Pancreas (tissue), 10 donors: ENCODE measurements at regions not wholly inside any gene's neighbourhood (a gene's known extent, or its start where the extent isn't known, plus 50 kb on each side); places are given as distances from the start of the nearest gene placed in this dataset.

Source experiments
- ATAC-seq, 4 donors: fragments of 200-7000 bp; cut with Tn5 transposase; one replicate each; pipeline versions ENCODE4 v1.8.0 to v1.9.1; 2020; ENCODE audit warnings: mild to moderate bottlenecking in 4 of 4, moderate library complexity in 4 of 4
- DNase-seq, 6 donors: peaks; one replicate each; pipeline ENCODE4 v3.0.0-alpha.2; 2020
- FAIRE-seq: peaks from 2 replicates; lab custom pipeline; 2012; peaks lifted over from hg19 to GRCh38; lab: Jason Lieb, UNC
- H3K27ac ChIP-seq, 4 donors: fragments of 200-600 bp; sonication (generic); 1 replicate in 3 of 4; 2 replicates in 1 of 4; pipeline versions ENCODE4 v1.5.0 to v1.8.0; 2020
- H3K27me3 ChIP-seq, 4 donors: fragments of 200-600 bp; one replicate each; pipeline ENCODE4 v1.8.0; 2021
- H3K36me3 ChIP-seq, 3 donors: fragments of 200-600 bp; sonication (generic) in 1 of 3; one replicate each; pipeline versions ENCODE4 v1.5.0 to v1.8.0; 2020 to 2021
- H3K4me1 ChIP-seq, 3 donors: fragments of 200-600 bp; one replicate each; pipeline ENCODE4 v1.8.0; 2021
- H3K4me3 ChIP-seq, 4 donors: fragments of 200-600 bp; sonication (generic) in 2 of 4; one replicate each; pipeline versions ENCODE4 v1.5.0 to v1.8.0; 2020 to 2021
- H3K9me3 ChIP-seq, 4 donors: fragments of 200-600 bp; one replicate each; pipeline ENCODE4 v1.8.0; 2021
- WGBS, 2 donors: extraction: QIAGEN DNeasy Blood & Tissue Kit; methylation state at CpG; one replicate each; pipeline ENCODE4 v1.1.7; 2013; 5-methylcytosine and 5-hydroxymethylcytosine counted together
- intact Hi-C, 3 donors: fragments of 100-400 bp; cut with DNase I; formaldehyde crosslinking; loops; one replicate each; pipeline versions ENCODE4 v1.11.1 to v1.14.2; 2022
- TF ChIP-seq, protein P1 (sequence below), 4 donors: fragments of 200-600 bp; sonication (generic) in 3 of 4; IDR thresholded peaks; one replicate each; pipeline versions ENCODE4 v1.5.0 to v1.8.0; 2021; ENCODE audit warnings: antibody characterized with exemption in 4 of 4
- donor health status: healthy with polysubstance abuse.
- donor health status: DM: no; HTN: no; CAD: no; lungs with moderate emphysema.
- donor health status: DM: no; HTN: no; CAD: no.
- donor health status: control.
- donor health status: control.
- donor health status: Bipolar disorder and iron deficiency.
- donor health status: DM: yes; HTN: yes; CAD: no.
- donor health status: DM: no; HTN: no; CAD: no.
- donor health status: DM: no; HTN: no; CAD: no.
- donor health status: DM: yes; HTN: yes; CAD: no.

DNA sequence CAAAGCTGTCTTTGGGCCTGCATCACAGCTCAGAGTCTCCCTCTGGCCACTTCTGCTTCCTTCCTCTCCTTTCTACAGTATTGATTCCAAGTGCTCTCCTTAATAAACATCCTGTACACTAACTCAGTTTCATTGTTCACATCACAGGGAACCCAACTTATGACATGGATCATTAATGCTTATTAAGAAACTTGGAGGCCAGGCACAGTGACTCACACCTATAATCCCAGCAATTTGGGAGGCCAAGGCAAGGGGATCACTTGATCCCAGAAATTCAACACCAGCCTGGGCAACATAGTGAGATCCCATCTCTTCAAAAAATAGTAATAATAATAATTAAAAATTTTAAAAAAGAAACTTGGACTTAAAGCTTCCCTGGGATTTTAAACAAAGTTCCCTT, 89.2 kb upstream of the EFHC2 start:
- Histone ChIP-seq H3K27me3 (no peaks in the 10 kb centered on the region), H3K36me3 (no peaks in the 10 kb centered on the region), H3K4me1 (no peaks in the 10 kb centered on the region), H3K27ac (no peak overlapping the region), H3K9me3 (no peaks in the 10 kb centered on the region), H3K4me3 (no peak overlapping the region)
- ATAC-seq (no peak), FAIRE-seq (no peak), DNase-seq (no peak)
- intact Hi-C loops = no loop called here
- TF ChIP-seq, protein P1, sequence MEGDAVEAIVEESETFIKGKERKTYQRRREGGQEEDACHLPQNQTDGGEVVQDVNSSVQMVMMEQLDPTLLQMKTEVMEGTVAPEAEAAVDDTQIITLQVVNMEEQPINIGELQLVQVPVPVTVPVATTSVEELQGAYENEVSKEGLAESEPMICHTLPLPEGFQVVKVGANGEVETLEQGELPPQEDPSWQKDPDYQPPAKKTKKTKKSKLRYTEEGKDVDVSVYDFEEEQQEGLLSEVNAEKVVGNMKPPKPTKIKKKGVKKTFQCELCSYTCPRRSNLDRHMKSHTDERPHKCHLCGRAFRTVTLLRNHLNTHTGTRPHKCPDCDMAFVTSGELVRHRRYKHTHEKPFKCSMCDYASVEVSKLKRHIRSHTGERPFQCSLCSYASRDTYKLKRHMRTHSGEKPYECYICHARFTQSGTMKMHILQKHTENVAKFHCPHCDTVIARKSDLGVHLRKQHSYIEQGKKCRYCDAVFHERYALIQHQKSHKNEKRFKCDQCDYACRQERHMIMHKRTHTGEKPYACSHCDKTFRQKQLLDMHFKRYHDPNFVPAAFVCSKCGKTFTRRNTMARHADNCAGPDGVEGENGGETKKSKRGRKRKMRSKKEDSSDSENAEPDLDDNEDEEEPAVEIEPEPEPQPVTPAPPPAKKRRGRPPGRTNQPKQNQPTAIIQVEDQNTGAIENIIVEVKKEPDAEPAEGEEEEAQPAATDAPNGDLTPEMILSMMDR (IDR thresholded peaks at IDR 0.05) = no peak

DNA sequence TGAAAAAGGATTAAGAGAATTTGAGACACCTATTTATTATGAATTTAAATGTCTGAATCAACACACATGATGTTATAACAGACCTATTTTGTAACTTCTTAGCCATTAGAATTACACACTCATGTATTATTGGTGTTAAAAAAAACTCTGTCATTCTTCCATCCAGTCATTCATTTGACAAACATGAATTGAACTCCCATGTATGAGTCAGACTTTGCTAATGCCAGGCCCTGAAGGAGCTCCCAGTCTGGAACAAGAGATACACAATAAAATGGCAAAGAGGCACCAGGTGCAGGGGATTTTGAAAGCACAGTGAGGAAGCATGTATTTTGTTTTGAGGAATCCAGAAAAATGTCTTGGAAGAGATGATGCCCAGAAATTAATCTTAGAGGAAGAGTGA, 87.7 kb upstream of the EFHC2 start:
- Histone ChIP-seq H3K27ac (no peak overlapping the region), H3K9me3 (no peaks in the 10 kb centered on the region), H3K27me3 (peaks cover 0 to 10% (median 0%) of the 10 kb centered on the region in 4 donors), H3K4me1 (no peaks in the 10 kb centered on the region), H3K4me3 (no peak overlapping the region), H3K36me3 (no peaks in the 10 kb centered on the region)
- no peak for DNase-seq
- no peak for ATAC-seq
- TF ChIP-seq, protein P1 (IDR thresholded peaks at IDR 0.05) = no peak
- no peak for FAIRE-seq
- intact Hi-C loops = no loop called here

DNA sequence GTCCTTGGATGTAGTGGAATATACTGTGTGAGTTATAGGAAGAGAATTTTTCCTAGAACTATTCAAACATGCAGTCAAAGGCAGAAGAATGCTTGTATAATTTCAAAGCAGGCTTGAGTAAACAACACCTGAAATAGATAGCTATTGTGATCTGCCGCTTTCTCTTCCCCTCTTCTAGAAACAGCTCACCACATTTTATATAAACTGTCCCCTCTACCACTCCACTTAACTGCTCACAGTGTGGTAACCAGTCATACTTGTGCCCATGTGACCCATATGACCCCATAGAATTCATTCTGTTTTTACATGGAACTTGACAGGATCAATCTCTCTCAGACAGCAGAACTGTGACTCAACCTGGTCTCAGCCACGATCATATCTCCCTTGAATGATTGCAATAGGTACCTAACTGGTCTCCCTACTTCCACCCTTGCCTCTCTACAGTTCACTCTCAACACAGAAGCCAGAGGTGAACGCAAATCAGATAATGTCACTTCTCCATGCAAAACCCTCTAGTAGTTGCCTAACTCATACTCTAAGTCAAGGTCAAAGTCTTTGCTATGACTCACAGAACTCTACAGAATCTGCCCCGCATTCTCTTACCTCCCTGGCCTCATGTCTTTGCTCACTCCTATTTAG, 85.6 kb upstream of the EFHC2 start:
- FAIRE-seq = no peak
- Histone ChIP-seq H3K4me3 (no peak overlapping the region), H3K36me3 (no peaks in the 10 kb centered on the region), H3K27me3 (peaks cover 0 to 10% (median 0%) of the 10 kb centered on the region in 4 donors), H3K9me3 (no peaks in the 10 kb centered on the region), H3K27ac (no peak overlapping the region), H3K4me1 (no peaks in the 10 kb centered on the region)
- ATAC-seq = peak in 2 of 4 donors; percentile 34 to 53
- no peak for DNase-seq
- intact Hi-C loops = no loop called here
- TF ChIP-seq, protein P1 (IDR thresholded peaks at IDR 0.05) = no peak
- WGBS, 2 donors = 49 to 53% methylated on average over 4 of the region's 4 CpGs

DNA sequence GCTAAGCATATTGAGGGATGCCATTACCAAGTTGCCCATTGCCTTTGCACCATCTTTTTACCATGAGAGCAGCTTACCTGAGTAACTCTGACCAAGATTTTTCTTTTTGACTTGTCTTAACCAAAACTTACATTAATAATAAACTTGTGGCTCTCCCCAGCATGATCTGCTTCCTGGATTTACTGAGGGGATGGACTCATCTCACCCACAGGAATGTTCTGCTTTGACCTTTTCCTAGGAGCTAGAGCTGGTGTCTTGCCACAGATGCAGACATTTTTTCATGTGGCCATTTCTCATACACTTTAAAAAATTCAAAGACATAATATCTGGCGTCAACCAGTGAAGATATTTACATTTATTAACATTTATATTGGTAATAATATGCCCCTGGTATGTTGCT, 79.2 kb upstream of the EFHC2 start:
- H3K36me3 ChIP-seq = no peaks in the 10 kb centered on the region
- DNase-seq (no peak), FAIRE-seq (no peak), ATAC-seq (no peak)
- TF ChIP-seq, protein P1 (IDR thresholded peaks at IDR 0.05) = no peak
- no peak overlapping the region for H3K4me3 ChIP-seq
- intact Hi-C loops = no loop called here
- peaks cover 0 to 10% (median 0%) of the 10 kb centered on the region in 4 donors for H3K27me3 ChIP-seq
- H3K9me3 ChIP-seq = no peaks in the 10 kb centered on the region
- WGBS, 2 donors = 42 to 65% methylated on average over 1 of the region's 1 CpG
- no peaks in the 10 kb centered on the region for H3K4me1 ChIP-seq
- H3K27ac ChIP-seq = no peak overlapping the region

DNA sequence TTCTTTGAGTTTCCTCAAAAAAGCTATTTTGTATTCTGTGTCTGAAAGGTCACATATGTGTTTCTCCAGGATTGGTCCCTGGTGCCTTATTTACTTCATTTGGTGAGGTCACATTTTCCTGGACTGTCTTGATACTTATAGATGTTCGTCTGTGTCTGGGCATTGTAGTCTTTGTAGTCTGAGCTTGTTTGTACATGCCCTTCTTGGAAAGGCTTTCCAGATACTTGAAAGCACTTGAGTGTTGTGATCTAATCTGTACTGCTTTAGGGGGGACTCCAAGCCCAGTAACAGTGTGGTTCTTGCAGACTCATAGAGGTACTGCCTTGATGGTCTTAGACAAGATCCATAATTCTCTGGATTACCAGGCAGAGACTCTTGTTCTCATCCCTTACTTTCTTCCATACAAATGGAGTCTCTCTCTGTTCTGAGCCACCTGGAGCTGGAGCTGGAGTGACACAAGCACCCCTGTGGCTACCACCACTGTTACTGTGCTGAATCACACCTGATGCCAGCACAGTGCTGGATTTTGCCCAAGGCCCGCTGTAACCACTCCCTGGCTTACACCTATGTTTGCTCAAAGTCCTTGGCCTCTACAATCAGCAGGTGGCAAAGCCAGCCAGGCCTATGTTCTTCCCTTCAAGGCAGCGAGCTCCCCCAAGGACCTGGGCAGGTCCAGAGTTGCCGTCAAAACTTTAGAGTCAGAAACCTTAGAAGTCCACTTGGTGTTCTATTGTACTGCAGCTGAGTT, 72.3 kb upstream of the EFHC2 start:
- no peaks in the 10 kb centered on the region for H3K9me3 ChIP-seq
- H3K27ac ChIP-seq = no peak overlapping the region
- no peak for FAIRE-seq
- intact Hi-C loops = no loop called here
- no peaks in the 10 kb centered on the region for H3K36me3 ChIP-seq
- no peak overlapping the region for H3K4me3 ChIP-seq
- H3K27me3 ChIP-seq = peaks cover 0 to 3% (median 0%) of the 10 kb centered on the region in 4 donors
- peak; percentile 80 to 96 (median 90) for ATAC-seq
- WGBS, 2 donors = 46 to 50% methylated on average over 4 of the region's 4 CpGs
- TF ChIP-seq, protein P1 (IDR thresholded peaks at IDR 0.05) = no peak
- H3K4me1 ChIP-seq = no peaks in the 10 kb centered on the region
- peak; percentile 29 to 65 (median 53) for DNase-seq
